UCSD-AML1 (cell line): ENCODE measurements at regions not wholly inside any gene's neighbourhood (a gene's known extent, or its start where the extent isn't known, plus 50 kb on each side); places are given as distances from the start of the nearest gene placed in this dataset.

Experiments
- DNase-seq: peaks from one replicate; lab custom pipeline; 2025; ENCODE audit not compliant: unreplicated experiment; lab: John Stamatoyannopoulos, UW

DNA sequence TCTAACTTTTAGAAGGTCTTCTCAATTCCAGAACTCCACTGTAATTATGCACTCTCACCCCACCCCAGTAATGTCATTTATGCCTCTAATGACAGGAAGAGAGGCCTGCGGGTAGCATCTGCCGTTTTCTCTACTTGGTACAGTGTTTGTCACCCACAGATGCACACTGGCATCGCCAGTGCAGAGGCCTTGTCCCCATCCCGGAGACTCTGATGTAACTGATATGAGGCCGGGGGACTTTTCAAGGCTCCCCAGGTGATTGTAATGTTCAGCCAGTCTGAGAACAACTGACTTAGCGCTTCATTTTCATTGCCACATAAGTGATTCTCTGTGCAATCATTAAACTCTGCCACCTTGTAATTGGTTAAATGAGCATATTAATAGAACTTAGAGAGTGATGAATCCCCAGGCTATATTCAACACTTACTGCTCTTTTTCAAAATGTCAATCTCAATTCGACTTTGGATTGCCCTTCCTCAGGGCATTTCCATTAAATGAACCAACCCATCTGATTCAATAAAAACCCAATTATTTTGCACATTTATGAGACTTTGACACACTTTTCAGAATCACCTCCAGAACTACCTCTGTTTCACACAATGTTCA lies 113.2 kb downstream of the HERPUD2 start:
- no peak for DNase-seq

DNA sequence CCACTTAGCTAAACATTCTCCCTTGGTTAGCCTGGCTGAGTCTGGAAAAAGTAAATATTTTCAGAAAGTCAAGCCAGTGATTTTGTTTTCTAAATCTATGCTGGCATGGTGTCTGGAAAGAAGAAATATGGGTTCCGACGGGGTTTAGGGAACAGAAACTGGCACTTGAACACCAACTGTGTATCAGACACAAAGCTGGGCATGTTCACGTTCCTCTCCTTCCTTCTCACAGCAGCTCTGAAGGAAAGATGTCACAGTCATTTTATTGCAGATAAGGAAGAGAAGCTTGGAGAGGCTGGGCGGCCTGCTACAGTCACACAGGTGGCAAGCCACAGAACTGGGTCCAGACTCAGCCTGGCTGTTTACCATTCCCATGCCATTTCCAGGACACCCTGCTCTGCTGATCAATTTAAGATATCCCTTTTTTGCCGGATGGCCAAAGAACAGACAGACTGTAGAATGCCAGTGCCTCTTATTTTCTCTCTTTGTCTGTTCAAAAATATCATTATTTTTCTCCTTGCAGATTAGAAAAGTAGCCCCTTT lies 118.8 kb downstream of the HERPUD2 start:
- no peak for DNase-seq

GRCh38 chr7:35571611-35572240 lies 123.2 kb downstream of the HERPUD2 start:
- no peak for DNase-seq

GRCh38 chr7:35570937-35571336 lies 124.0 kb downstream of the HERPUD2 start:
- no peak for DNase-seq

- no peak for DNase-seq
These were observed 129.0 kb downstream of the HERPUD2 start for GRCh38 chr7:35565927-35566326.

GRCh38 chr7:35558841-35559240 lies 136.1 kb downstream of the HERPUD2 start:
- no peak for DNase-seq

- DNase-seq, result no peak
These were observed 138.1 kb downstream of the HERPUD2 start for GRCh38 chr7:35556515-35557471.

- no peak for DNase-seq
These were observed 139.0 kb downstream of the HERPUD2 start for GRCh38 chr7:35555934-35556333.

DNA sequence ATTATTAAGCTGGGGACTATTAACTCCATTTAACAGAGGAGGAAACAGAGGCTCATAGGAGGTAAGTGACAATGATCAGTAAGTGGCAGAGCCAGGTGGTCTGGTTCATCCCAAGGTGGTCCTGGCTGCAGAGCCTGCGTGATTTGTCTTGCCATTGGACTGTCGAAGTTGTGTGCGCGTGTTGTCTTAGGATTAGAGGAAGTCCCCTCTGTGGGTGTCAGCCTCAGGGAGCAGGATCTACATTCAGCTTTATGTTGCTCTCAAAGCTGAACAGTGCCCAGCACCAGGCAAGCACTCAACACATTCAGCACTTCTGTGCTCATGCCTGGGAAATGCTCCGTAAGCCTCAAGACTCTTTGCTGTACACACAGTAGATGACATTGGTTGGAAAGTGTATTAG lies 139.5 kb downstream of the HERPUD2 start:
- no peak for DNase-seq

DNA sequence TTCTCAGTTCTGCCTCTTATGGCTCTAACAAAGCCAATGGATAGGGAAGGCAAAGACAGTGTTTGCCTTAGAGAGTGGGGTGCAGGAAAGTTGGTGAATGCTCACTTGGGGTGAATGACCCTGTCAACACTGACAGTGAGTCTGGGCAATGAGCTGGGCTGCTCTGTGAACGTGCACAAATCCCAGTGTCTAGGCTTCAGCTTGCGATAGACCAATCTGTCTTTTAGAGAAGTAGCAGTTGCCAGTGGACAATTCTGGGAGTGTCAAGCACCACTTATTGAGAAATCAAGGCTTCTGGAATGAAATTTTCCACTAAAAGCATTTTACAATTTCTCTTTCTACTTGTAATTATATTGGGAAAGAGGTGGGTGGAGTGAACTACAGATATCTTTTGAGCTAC lies 141.4 kb downstream of the HERPUD2 start:
- DNase-seq, result no peak

DNA sequence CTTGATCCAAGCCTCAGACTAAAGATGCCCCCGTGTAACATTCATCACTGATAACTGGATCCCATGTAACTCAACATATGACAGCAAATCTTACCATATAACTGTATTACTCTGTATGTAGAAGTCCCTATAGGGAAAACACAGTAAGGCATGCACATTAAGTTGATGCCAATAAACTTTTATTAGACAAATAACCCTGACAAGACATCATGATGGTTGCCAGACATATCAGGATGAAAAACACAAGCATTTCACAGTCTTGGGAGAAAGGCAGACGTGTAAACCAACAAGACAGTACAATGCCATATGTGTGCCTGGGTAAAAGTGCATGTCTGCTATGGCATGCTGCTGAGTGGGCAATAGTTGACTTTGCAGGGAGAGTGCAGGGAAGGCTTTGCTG lies 142.2 kb downstream of the HERPUD2 start:
- DNase-seq, result no peak

GRCh38 chr7:35551321-35552081 lies 143.4 kb downstream of the HERPUD2 start:
- no peak for DNase-seq

GRCh38 chr7:35550831-35551230 lies 144.1 kb downstream of the HERPUD2 start:
- DNase-seq, result no peak

DNA sequence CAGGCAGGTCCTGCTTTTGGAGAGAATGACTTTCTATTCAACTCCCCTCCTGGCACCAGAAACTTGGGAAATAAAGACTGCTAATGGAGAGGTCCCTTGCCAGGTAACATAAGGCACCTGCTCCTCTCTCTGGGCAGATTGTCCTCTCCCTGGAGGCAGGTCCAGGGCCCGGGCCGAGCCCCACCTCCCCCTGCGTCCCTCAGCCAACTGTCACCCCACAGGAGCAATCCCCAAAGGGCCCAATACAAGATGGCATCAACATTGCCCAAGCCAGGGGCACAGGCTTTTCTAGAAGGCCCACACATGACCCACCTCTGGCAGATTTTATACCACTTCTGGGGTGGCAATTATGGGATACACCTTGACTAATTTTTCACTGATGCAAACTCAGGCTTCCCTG lies 145.2 kb downstream of the HERPUD2 start:
- DNase-seq, result no peak

- no peak for DNase-seq
These were observed 146.6 kb downstream of the HERPUD2 start for GRCh38 chr7:35548291-35548690.

DNA sequence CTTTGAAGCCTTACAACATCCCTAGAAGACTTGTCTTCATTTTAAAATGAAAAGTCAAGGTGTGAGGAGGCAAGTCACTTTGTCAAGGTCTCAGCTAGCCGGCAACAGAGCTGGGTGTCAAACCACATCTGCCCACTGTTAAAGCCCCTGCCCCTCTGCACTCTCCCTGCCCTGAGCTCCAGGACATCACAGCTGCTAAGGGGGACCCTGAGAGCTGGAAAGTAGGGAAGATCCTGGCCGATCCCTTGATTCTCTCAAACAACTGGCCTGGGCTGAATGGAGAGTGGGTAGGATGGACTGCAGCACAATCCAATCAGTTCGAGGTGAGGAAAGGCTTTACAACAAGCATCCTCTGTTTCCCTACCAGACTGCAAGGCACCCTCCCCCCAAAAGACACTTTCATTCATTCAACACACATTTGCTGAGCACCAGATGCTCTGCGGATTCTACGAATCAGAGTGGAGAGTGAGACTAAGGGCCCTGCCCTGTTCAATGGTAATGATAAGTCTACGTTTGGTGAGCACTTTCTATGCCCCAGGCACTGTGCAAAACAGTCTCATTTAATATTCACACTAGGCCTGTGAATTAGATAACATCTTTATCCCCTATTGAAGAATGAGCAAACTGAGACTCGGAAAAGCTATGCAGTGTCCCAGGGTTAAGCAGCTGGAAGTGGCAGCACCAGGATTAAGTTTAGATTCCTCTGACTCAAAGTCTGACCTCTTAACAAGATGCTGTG lies 148.1 kb downstream of the HERPUD2 start:
- DNase-seq, result no peak

DNA sequence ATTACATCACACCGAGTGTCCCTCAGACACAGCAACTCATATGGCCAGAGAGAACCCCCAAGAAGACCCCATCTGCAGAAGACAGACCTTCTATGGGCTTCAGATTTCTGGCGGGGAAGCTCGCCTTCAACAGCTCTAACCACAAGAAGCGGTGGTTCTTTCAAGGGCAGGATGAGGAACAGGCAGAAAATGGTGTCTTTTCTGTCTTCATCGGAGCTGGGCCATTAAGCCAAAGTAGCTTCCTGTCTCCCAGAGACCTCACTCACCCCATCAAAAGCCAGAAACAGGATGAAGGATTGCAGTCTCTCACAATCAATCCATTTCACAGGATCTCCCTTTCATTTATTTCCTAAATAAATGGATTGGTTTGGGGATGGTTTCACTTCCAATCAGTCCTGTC lies 149.1 kb downstream of the HERPUD2 start:
- no peak for DNase-seq

- DNase-seq, result no peak
These were observed 150.8 kb downstream of the HERPUD2 start for GRCh38 chr7:35544028-35544742.
